NCI-H526 (cell line): ENCODE measurements at regions not wholly inside any gene's neighbourhood (a gene's known extent, or its start where the extent isn't known, plus 50 kb on each side); places are given as distances from the start of the nearest gene placed in this dataset.

ENCODE experiments used
- DNase-seq, 2 experiments: peaks; one replicate each; lab custom pipeline; 2025; lab: John Stamatoyannopoulos, UW

DNA sequence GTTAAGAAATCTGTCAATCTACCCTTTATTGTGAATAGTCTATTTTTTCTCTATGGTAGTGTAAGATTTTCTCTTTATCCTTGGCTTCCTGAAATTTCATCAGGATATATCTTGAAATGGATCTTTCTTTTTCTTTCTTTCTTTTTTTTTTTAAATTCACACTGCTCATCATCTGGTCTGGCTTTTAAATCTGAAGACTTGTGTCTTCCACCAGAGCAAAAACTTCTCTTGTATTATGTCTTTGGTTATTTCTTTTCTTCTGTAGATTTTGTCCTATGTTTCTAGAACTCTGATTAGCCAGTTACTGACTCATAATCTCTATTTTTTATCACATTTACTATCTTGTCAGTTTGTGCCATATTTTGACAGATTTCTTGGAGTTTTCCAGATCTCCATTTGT, 133.8 kb upstream of the LMO4 start:
- DNase-seq: no peak

GRCh38 chr1:87196110-87196827, 132.4 kb upstream of the LMO4 start:
- DNase-seq: no peak

GRCh38 chr1:87197156-87197555, 131.5 kb upstream of the LMO4 start:
- no peak for DNase-seq

- DNase-seq: no peak
Measured at GRCh38 chr1:87197641-87198040, 131.0 kb upstream of the LMO4 start.

- peak; percentile 78 to 90 for DNase-seq
Measured at GRCh38 chr1:87200875-87201638, 127.6 kb upstream of the LMO4 start.

DNA sequence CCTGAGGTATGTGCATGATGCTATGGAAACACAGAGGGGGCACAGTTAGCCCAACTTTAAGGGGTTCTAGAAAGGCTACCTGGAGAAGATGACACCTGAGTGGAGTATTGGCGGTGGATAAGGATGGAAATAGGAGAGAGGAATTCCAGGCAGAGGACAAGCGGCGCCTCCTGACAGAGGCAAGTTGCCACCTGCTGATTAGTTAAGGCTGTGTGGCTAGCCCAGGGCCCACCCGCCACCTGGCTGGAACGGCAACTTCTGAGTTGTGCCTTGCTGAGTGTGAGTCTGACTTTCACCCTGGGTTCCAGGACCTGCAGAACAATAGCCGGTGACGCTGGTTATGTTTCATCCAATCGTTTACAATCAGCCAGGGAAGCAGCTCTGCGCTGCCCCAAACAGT, 126.9 kb upstream of the LMO4 start:
- peak in 1 of 2 experiments; percentile 22 for DNase-seq

- no peak for DNase-seq
Measured at GRCh38 chr1:87202451-87202850, 126.2 kb upstream of the LMO4 start.

DNA sequence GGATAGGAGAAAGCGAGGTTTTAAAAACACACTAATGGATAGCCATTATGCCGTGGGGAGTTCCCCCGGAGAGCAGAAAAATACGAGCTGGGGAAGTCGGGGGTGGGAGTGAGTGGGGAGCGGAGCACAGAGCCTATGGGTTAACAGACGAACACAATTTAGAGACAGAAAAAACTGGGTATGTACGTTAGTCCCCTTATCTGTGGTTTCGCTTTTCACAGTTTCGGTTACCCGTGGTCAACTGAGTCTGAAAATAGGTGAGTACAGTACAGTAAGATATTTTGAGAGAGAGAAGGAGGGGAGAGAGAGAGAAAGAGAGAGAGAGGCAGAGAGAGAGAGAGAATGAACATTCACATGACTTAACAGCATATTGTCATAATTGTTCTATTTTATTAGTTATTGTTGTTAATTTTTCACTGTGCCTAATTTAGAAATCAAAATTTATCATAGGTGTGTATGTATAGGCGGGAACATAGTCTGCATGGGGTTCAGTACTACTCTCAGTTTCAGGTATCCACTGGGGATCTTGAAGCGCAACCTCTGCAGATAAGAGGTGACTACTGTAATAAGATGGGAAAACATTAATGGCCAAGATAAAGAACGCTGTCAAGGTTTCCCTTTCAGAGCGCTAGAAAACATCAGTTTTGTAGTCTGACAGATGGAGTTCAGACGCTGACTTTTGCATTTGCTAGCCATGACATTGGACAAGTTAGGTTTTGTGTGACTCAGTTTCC, 125.6 kb upstream of the LMO4 start:
- DNase-seq: no peak

- no peak for DNase-seq
Measured at GRCh38 chr1:87203904-87204303, 124.8 kb upstream of the LMO4 start.

- no peak for DNase-seq
Measured at GRCh38 chr1:87204441-87204840, 124.2 kb upstream of the LMO4 start.

DNA sequence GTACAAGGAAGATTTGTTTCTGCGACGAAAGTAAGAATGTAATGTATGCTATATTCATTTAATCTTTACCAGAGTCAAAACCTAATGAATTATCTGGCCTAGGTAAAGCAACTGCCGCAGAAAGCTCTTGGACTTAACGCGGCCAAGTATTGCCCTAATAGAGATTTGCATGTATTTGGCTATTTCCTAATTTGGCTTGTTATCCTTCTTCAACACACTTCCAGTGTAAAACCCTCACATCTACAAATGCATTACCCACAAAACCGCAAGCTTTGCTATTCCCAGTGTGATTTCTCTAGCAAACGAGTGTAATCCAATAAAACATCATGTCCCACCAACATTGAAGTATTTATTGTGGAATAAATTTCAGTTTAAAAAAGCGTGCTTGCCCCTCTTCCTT, 123.8 kb upstream of the LMO4 start:
- DNase-seq: peak; percentile 46 to 54

GRCh38 chr1:87206044-87206831, 122.4 kb upstream of the LMO4 start:
- no peak for DNase-seq

DNA sequence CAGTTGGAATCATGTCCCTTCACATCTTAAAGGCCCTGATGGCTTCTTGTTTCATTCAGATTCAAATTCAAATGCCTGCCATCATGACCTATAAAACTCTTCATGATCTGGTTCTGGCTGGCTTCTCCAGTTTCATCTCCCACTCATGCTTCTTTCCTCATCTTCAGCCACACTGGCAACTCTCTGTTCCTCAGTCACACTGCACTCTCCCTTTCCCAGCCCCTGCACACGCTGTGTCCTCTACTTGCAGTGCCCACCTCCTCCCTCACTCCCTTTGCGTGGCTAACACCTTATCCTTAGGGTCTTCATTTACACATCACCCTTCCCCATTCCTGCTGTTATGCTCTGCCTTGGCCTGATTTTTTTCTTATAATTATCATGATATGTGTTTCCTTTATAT, 120.6 kb upstream of the LMO4 start:
- no peak for DNase-seq

GRCh38 chr1:87208931-87209330, 119.7 kb upstream of the LMO4 start:
- no peak for DNase-seq

- no peak for DNase-seq
Measured at GRCh38 chr1:87210151-87210550, 118.5 kb upstream of the LMO4 start.

DNA sequence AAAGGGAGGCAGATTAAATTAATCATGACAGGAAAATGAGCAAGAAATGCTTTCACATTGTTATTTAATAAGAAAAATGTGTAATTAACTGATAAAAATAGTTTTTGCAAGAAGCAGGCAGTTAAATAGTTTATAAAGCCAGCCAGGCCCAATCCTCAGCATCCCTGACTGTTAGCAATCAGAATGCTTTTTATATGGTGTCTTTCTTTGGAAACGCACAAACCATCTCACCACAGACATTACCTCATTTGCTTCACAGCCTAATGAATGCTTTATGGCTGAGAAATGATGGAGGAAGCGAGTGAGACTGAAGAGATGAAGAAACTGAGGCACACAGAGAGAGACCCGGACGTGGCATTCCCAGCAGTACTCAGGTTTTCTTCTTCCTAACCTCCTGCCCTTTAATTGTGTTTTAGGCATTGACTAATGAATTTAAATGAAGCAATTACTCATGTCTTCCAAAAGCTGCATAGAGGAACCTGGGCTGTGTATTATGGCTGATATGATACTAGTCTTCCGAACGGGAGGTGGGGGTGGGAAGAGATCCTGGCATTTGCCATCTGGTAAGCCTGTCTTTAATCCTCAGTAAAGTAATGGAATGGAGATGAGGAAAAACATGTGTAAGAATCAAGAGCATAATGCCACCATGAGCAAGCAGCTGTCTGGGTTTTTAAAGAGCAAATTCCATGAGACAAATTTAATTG, 116.1 kb upstream of the LMO4 start:
- no peak for DNase-seq

DNA sequence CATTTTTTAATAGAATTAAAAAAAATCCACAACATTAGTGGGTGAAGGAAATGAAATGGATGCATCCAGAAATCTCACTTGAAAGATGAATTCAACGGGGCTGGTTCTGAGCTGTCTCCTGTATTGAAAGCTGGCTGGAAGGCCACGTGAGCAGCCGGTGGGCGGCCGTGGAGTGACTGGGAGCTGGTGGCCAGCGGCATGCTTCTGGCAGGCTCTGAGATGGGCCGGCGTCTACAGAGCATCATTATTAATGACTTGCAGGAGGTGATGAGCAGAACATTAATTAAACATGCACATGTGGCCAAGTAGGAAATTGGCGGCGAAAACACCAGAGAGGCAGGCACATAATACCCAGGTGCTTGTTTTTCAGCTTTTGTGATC, 115.6 kb upstream of the LMO4 start:
- DNase-seq: no peak

DNA sequence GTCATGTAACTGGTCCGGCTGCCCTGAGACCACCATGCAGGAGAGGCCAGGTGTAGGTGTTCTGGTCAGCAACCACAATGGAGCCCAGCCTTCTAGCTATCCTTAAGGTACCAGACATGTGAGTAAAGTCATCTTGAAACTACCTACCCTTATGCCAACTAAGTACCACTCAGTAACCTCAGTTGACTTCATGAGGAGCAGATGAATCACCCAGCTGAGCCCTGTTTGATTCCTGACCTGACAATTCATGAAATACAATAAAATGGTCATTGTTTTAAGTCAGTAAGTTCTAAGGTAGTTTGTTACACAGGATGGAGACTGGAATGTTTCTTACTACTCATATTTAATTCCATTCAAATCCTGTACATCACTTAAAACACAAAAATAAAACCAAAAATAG, 113.1 kb upstream of the LMO4 start:
- no peak for DNase-seq

DNA sequence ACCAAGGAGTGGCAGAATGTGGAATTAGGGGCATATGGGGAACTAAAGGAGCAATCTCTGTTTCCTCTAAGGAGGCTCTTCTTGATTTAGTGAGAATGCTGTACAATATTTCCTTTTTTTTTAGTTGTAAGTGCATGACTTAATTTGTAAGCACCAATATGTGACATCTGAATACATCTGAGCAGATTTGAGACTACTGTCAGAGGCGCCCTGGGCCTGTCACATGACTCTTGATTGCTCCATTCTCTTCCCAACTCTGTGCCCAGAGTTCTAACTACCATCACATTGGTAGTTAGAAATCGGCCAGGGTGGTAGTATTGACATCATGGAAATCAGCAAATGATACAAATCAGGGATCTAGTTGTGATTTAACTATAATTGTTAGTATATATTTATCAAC, 110.1 kb upstream of the LMO4 start:
- no peak for DNase-seq

GRCh38 chr1:87219141-87219540, 109.5 kb upstream of the LMO4 start:
- no peak for DNase-seq

DNA sequence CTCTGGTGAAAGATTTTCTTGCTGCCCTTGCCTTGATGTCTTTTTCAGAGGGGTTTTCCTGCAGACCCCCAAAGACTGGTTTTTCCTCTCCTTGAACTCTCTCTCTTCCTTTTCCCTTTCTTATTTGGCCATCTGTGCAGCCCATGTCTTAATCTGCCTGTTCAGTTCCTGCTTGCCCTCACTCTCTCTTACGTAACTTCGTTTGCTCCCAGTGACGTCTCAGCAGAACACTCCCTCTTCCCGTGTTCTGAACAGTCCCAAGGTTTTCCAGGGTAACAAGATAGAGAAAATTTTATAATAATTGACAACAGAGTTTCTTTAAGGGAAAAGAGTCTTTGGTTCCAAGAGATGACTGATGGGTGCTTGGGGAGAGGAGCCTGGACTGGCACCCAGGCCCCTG, 109.1 kb upstream of the LMO4 start:
- DNase-seq: no peak

GRCh38 chr1:87220993-87221392, 107.7 kb upstream of the LMO4 start:
- DNase-seq: no peak
